ENCODE measurements at regions not wholly inside any gene's neighbourhood (a gene's known extent, or its start where the extent isn't known, plus 50 kb on each side); places are given as distances from the start of the nearest gene placed in this dataset.
"Not testable (repeated sequence)": the region's sequence is repeated elsewhere in the genome, so short reads cannot be mapped to it uniquely, and the experiment has no call there.

- H3K4me1 ChIP-seq; H3K36me3 ChIP-seq; H3K27me3 ChIP-seq; H3K4me3 ChIP-seq; H3K9me3 ChIP-seq; H3K27ac ChIP-seq (replicated peaks in 1 of 4); DNase-seq (ENCODE audit: extremely low spot score); intact Hi-C loops (cut with DNase I): not testable (repeated sequence)
- WGBS = 71% methylated on average over 2 of the region's 2 CpGs
These were observed 241.8 kb downstream of the LIPI start for GRCh38 chr21:13969002-13969401.

GRCh38 chr21:13963259-13963658 lies 247.5 kb downstream of the LIPI start:
- H3K4me3 ChIP-seq; DNase-seq (ENCODE audit: extremely low spot score); H3K9me3 ChIP-seq; H3K27ac ChIP-seq (replicated peaks in 1 of 4); H3K4me1 ChIP-seq; H3K36me3 ChIP-seq; intact Hi-C loops (cut with DNase I); H3K27me3 ChIP-seq: not testable (repeated sequence)
- 83% methylated on average over 1 of the region's 3 CpGs for WGBS

GRCh38 chr21:13937236-13937635 lies 273.5 kb downstream of the LIPI start:
- H3K27ac ChIP-seq (replicated peaks in 1 of 4) = no peak overlapping the region
- H3K36me3 ChIP-seq = no peaks in the 10 kb centered on the region
- H3K4me1 ChIP-seq = no peaks in the 10 kb centered on the region
- H3K27me3 ChIP-seq = no peaks in the 10 kb centered on the region
- TF ChIP-seq CTCF (IDR thresholded peaks at IDR 0.05) (no peak), POLR2AphosphoS5 (IDR thresholded peaks at IDR 0.05) (no peak), POLR2A (IDR thresholded peaks at IDR 0.05; ENCODE audit: low read depth) (no peak), EP300 (IDR thresholded peaks at IDR 0.05) (no peak)
- intact Hi-C loops (cut with DNase I) = no loop called here
- peaks cover 0 to 5% (median 1%) of the 10 kb centered on the region in 4 donors for H3K9me3 ChIP-seq
- WGBS = 91% methylated on average over 21 of the region's 21 CpGs
- DNase-seq (ENCODE audit: extremely low spot score) = no peak
- H3K4me3 ChIP-seq = no peak overlapping the region

GRCh38 chr21:13936033-13936937 lies 274.5 kb downstream of the LIPI start:
- H3K27me3 ChIP-seq; intact Hi-C loops (cut with DNase I); DNase-seq (ENCODE audit: extremely low spot score); H3K4me3 ChIP-seq; H3K27ac ChIP-seq (replicated peaks in 1 of 4); H3K36me3 ChIP-seq; H3K4me1 ChIP-seq; H3K9me3 ChIP-seq: not testable (repeated sequence)
- 95% methylated on average over 15 of the region's 38 CpGs for WGBS

- WGBS = 90% methylated on average over 21 of the region's 26 CpGs
- H3K36me3 ChIP-seq; H3K9me3 ChIP-seq; H3K4me3 ChIP-seq; H3K27me3 ChIP-seq; H3K4me1 ChIP-seq; intact Hi-C loops (cut with DNase I); DNase-seq (ENCODE audit: extremely low spot score); H3K27ac ChIP-seq (replicated peaks in 1 of 4): not testable (repeated sequence)
These were observed 275.2 kb downstream of the LIPI start for GRCh38 chr21:13935396-13936032.

GRCh38 chr21:13934887-13935342 lies 275.8 kb downstream of the LIPI start:
- H3K4me1 ChIP-seq; H3K4me3 ChIP-seq; H3K9me3 ChIP-seq; H3K36me3 ChIP-seq; H3K27me3 ChIP-seq; intact Hi-C loops (cut with DNase I); H3K27ac ChIP-seq (replicated peaks in 1 of 4); DNase-seq (ENCODE audit: extremely low spot score): not testable (repeated sequence)
- 93% methylated on average over 8 of the region's 23 CpGs for WGBS

GRCh38 chr21:13923175-13923574 lies 287.6 kb downstream of the LIPI start:
- H3K4me3 ChIP-seq; DNase-seq (ENCODE audit: extremely low spot score); H3K27me3 ChIP-seq; H3K4me1 ChIP-seq; intact Hi-C loops (cut with DNase I); H3K27ac ChIP-seq (replicated peaks in 1 of 4); H3K36me3 ChIP-seq; H3K9me3 ChIP-seq: not testable (repeated sequence)
- WGBS = no CpG with 5 or more reads among the region's 1 CpG

GRCh38 chr21:13921455-13921854 lies 289.3 kb downstream of the LIPI start:
- H3K36me3 ChIP-seq; H3K27ac ChIP-seq (replicated peaks in 1 of 4); intact Hi-C loops (cut with DNase I); H3K4me1 ChIP-seq; H3K4me3 ChIP-seq; H3K27me3 ChIP-seq; DNase-seq (ENCODE audit: extremely low spot score); H3K9me3 ChIP-seq: not testable (repeated sequence)
- 75% methylated on average over 1 of the region's 1 CpG for WGBS

GRCh38 chr21:13907385-13907784 lies 297.8 kb downstream of the POTED start:
- H3K27me3 ChIP-seq; H3K36me3 ChIP-seq; H3K4me3 ChIP-seq; DNase-seq (ENCODE audit: extremely low spot score); intact Hi-C loops (cut with DNase I); H3K9me3 ChIP-seq; H3K27ac ChIP-seq (replicated peaks in 1 of 4); H3K4me1 ChIP-seq: not testable (repeated sequence)
- no CpG with 5 or more reads among the region's 10 CpGs for WGBS

GRCh38 chr21:13896596-13897247 lies 287.1 kb downstream of the POTED start:
- H3K4me3 ChIP-seq; intact Hi-C loops (cut with DNase I); H3K36me3 ChIP-seq; H3K27ac ChIP-seq (replicated peaks in 1 of 4); H3K9me3 ChIP-seq; H3K4me1 ChIP-seq; H3K27me3 ChIP-seq: not testable (repeated sequence)
- 90% methylated on average over 4 of the region's 4 CpGs for WGBS
- DNase-seq (ENCODE audit: extremely low spot score) = peak; percentile 50

GRCh38 chr21:13893617-13894016 lies 284.0 kb downstream of the POTED start:
- DNase-seq (ENCODE audit: extremely low spot score); H3K4me3 ChIP-seq; H3K9me3 ChIP-seq; intact Hi-C loops (cut with DNase I); H3K27me3 ChIP-seq; H3K36me3 ChIP-seq; H3K27ac ChIP-seq (replicated peaks in 1 of 4); H3K4me1 ChIP-seq: not testable (repeated sequence)
- WGBS = 0% methylated on average over 1 of the region's 2 CpGs

Measured in esophagus muscularis mucosa (tissue), 4 donors.